Choroid plexus epithelial cell (primary cell): ENCODE measurements at regions not wholly inside any gene's neighbourhood (a gene's known extent, or its start where the extent isn't known, plus 50 kb on each side); places are given as distances from the start of the nearest gene placed in this dataset.

ENCODE experiments used
- DNase-seq: peaks from one replicate; pipeline ENCODE4 v3.0.0-alpha.2; 2010; ENCODE audit warnings: low read depth
- H3K4me3 ChIP-seq: 2 replicates; pipeline ENCODE4 v1.5.1; 2011; ENCODE audit warnings: low read depth, mild to moderate bottlenecking, control low read depth, low read length, moderate library complexity
- TF ChIP-seq, protein P1 (sequence below): conservative IDR thresholded peaks from 2 replicates; pipeline ENCODE4 v1.5.1; 2011; ENCODE audit warnings: low read depth, mild to moderate bottlenecking, control low read depth, inconsistent platforms, low read length, moderate library complexity

DNA sequence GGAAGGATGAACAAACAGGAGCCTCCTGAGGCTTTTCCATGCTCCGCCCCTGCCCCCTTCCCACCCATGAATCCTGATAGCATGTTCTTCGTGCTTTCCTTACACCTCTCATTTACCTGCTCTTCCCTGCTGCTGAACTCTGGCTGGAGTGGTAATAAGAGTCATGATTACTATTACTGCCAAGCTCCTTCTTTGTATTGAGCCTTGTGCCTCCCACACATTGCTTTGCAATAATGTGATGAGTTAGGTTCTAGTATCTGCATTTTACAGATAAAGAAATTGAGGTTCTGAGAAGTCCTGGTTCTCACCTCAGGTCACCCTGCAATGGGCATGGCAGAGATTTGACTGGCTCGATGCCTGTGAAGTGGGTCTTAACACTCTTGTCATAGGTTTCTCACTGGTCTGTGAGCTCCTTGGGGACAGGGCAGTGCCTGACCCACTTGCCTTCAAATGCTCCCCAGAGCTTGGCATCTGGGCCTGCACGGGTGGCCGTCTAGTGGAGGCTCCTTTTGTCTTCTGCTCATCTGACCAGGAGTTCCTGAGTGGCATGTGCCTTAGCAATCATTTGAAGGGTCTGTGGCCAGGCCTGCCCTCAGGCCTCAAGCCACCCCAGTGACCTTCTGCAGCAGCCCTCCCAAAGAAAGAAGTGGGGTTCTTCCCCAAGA is 309.2 kb upstream of the ZMIZ1 start:
- TF ChIP-seq, protein P1, sequence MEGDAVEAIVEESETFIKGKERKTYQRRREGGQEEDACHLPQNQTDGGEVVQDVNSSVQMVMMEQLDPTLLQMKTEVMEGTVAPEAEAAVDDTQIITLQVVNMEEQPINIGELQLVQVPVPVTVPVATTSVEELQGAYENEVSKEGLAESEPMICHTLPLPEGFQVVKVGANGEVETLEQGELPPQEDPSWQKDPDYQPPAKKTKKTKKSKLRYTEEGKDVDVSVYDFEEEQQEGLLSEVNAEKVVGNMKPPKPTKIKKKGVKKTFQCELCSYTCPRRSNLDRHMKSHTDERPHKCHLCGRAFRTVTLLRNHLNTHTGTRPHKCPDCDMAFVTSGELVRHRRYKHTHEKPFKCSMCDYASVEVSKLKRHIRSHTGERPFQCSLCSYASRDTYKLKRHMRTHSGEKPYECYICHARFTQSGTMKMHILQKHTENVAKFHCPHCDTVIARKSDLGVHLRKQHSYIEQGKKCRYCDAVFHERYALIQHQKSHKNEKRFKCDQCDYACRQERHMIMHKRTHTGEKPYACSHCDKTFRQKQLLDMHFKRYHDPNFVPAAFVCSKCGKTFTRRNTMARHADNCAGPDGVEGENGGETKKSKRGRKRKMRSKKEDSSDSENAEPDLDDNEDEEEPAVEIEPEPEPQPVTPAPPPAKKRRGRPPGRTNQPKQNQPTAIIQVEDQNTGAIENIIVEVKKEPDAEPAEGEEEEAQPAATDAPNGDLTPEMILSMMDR = no peak
- DNase-seq = no peak
- H3K4me3 ChIP-seq = no peak overlapping the region

DNA sequence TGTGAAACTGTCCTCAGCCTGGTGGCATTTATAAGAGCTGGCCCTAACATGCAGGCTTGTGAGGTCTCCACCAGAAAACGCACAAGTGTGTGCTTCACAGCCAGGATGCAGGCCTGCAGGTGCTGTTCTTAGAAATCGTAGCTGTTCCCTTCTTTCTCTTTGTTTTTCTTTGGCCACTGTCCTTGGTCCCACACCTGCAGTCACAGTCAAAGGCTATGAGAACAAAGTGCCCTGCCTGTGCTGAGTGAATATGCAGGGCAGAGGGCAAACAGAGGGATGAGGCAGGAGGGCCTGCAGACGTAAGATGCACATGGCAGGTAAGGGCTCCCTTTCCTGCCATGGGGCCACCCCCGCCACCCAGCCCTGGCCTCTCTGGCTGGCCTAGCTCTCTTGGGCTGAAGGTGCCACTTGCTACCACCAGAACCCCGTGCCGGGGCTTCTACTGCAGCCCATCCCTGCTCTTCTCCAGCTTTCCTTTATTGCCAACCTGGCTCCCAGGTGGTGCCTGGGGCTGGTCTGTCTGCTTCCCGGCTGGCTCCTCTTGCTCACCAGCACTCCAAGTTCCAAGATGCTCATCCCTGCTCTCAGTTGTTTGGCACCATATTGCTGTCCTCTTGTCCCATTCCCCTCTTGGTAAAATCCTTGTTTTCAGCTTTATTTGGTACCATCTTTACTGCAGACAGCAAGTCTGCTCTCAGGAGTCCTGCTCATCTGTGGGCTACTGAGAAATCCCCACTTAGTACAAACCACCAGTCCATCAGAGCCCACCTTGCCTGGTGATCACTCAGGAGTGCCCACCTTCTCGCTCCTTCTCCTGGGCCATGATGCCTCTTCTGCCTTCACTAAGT is 308.1 kb upstream of the ZMIZ1 start:
- TF ChIP-seq, protein P1 = no peak
- H3K4me3 ChIP-seq = no peak overlapping the region
- no peak for DNase-seq

DNA sequence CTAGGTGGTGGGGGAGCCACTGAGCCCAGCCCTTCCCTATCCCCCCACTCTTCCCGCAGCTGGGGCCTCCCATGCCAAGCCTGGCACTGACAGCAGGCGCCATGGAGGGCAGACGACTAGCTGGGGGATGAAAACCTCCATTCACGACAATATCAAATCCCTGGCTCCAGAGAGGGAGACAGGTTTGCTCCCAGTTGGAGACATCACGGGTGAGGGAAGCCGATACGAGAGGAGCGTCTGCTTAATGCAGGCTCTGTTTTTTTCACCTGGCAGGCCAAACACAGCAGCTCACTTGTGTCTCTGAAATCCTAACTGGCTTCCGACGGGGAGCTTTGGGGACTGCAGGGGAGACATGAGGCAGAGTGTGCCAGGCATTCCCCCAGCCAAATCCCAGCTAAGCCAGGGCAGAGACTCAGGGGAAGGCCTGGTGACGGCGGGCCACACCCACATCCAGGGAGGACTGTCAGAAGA is 307.4 kb upstream of the ZMIZ1 start:
- TF ChIP-seq, protein P1 = no peak

DNA sequence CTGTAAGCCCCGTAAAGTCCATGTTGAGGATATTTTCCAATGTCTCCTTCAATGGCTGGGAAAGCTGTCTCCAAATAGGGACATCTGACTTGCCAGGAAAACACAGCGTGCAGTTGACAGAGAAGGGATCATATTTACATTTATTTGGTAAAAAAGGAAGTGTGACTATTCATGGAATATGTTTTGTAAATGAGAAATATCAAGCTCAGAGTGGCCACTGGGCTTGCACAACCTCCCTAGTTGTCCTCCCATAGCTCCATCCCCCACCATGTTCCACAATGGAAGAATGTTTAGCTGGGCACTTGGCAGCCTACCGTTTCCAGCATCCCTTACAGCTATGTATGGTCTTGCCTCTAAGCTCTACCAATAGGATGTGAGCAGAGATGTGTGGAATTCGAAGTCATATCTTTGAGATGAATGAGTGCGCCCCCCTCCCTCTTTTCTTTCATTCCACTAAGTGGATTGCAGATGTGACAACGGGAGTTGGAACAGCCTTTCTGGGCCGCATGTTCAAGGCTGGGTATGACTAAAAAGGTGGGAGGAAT is 306.6 kb upstream of the ZMIZ1 start:
- no peak overlapping the region for H3K4me3 ChIP-seq
- DNase-seq = no peak
- TF ChIP-seq, protein P1 = no peak

More for the DNA sequence above, 307.4 kb upstream of the ZMIZ1 start:
- no peak overlapping the region for H3K4me3 ChIP-seq
- no peak for DNase-seq

DNA sequence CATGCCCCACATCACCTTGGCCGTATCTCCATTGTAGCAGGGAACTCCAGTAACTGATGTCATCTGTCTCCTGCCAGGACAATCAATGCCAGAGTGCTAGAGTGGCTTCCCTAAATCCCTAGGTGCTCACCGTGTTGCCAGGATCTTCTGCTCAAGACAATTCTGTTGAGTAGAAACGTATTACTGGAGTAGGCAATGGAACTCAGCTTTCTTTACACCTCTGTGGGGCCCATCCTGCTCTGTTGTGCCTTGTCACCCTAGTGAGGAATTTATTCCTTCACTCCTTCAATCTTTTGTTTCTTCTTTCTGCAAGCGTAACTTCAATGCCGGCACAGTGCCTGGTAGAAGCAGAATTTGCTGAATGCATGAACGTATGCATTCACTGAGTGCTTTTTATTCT is 305.5 kb upstream of the ZMIZ1 start:
- DNase-seq = no peak
- TF ChIP-seq, protein P1 = no peak
- H3K4me3 ChIP-seq = no peak overlapping the region

DNA sequence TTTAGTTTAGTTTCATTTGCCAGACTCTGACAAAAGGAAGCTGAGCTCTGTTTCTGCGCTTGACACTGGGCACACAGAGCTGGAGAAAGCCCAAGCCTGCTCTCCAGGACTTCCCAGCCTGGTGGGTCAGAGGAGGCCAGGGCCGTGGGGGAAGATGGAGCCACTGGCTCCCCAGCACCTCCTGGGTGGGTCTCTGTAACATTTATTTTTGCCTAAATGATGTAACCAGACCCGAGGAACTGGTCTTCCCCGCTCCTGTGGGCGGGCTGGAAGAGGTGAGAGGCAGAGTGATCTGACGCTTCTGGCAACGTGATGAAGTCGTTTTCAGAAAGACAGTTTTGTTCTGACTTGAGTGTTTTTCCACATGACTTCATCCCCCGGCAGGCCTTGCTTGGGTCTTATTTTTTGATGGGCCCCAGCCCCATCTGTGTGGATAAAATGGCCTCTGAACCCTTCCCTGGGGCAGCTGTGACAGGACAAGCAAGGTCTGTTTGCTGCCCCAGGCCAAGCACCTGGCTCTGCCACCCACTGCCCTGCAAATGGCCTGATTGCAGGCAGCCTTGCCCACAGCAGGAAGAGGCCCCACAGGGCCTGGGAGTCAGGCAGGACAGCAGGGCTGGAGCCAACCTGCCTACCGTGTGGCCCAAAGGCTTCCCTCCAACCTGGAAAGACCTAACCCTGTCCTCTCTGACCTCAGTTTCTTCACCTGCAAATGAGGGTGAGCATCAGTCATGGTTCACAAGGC is 304.9 kb upstream of the ZMIZ1 start:
- TF ChIP-seq, protein P1 = no peak
- H3K4me3 ChIP-seq = no peak overlapping the region
- DNase-seq = no peak
